ENCODE measurements at regions not wholly inside any gene's neighbourhood (a gene's known extent, or its start where the extent isn't known, plus 50 kb on each side); places are given as distances from the start of the nearest gene placed in this dataset.
A peak's percentile ranks its signal among the peaks of the same experiment; 100 is the strongest.

DNA sequence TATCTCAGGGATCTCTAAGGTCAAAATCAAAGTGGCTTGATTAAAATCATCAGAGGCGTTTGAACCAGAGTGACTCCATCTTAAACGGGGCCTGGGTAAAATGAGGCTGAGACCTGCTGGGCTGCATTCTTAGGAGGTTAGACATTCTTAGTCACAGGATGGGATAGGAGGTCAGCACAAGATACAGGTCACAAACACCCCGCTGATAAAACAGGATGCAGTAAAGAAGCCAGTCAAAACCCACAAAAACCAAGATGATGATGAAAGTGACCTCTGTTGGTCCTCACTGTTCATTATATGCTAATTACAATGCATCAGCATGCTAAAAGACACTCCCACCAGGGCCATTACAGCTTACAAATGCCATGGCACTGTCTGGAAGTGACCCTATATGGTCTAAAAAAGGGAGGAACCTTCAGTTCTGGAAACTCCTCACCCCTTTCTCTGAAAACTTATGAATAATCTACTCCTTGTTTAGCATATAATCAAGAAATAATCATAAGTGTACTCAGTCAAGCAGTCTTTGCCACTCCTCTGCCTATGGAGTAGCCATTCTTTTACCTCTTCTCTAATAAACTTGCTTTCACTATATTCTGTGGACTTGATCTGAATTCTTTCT, 143.3 kb upstream of the SLCO3A1 start:
- intact Hi-C loops (cut with micrococcal nuclease; ENCODE audit: unreplicated experiment), result no loop called here
- CTCF ChIA-PET, result no interaction called here
- Mint-ChIP-seq H3K27ac (ENCODE audit: unreplicated experiment) (no peak overlapping the region), H3K4me3 (ENCODE audit: low read depth, unreplicated experiment) (no peak overlapping the region), H3K9me3 (ENCODE audit: low read depth, unreplicated experiment) (no peaks in the 10 kb centered on the region), H3K4me1 (ENCODE audit: low read depth, unreplicated experiment) (no peaks in the 10 kb centered on the region), H3K27me3 (ENCODE audit: unreplicated experiment) (peaks cover 22% of the 10 kb centered on the region), H3K36me3 (ENCODE audit: insufficient read depth, unreplicated experiment) (no peaks in the 10 kb centered on the region)
- TF ChIP-seq CTCF (IDR thresholded peaks at IDR 0.05; ENCODE audit: unreplicated experiment), result no peak
- BruUV-seq (replicated peaks), result no TSS peak
- peak; percentile 24 for DNase-seq

DNA sequence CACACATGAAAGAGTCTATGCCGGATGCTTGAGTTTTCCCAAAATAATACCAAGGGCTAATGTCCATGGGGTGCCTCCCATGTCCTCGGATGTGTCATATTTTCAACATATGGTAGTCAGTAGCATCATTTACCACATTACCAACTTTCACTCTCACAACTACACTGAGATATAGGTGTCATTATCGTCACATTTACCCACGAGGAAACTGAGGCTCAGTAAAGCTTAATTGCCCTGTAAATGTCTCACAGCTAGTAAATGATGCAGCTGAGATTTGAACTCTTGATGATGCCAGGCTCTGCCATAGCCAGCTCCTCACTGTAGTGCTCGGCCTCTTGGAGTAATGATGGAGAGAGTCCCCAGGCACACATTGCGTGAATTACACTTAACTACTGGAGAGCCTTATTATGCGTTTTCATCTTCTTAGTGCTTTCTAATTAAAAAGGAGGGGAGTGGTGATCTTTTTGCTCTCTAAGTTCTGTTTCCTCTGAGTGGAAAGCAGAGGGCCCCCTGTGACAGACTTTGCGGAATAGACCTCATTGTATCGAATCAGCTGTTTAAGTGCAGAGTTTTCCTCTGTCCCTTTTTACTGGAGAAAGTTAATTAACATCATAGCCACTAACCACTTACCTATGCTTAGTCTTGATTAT, 142.0 kb upstream of the SLCO3A1 start:
- Mint-ChIP-seq H3K27ac (ENCODE audit: unreplicated experiment) (no peak overlapping the region), H3K4me3 (ENCODE audit: low read depth, unreplicated experiment) (no peak overlapping the region), H3K9me3 (ENCODE audit: low read depth, unreplicated experiment) (no peaks in the 10 kb centered on the region), H3K4me1 (ENCODE audit: low read depth, unreplicated experiment) (no peaks in the 10 kb centered on the region), H3K27me3 (ENCODE audit: unreplicated experiment) (peaks cover 29% of the 10 kb centered on the region), H3K36me3 (ENCODE audit: insufficient read depth, unreplicated experiment) (no peaks in the 10 kb centered on the region)
- no TSS peak for BruUV-seq (replicated peaks)
- TF ChIP-seq CTCF (IDR thresholded peaks at IDR 0.05; ENCODE audit: unreplicated experiment), result no peak
- CTCF ChIA-PET, result no interaction called here
- intact Hi-C loops (cut with micrococcal nuclease; ENCODE audit: unreplicated experiment), result no loop called here
- DNase-seq, result no peak

DNA sequence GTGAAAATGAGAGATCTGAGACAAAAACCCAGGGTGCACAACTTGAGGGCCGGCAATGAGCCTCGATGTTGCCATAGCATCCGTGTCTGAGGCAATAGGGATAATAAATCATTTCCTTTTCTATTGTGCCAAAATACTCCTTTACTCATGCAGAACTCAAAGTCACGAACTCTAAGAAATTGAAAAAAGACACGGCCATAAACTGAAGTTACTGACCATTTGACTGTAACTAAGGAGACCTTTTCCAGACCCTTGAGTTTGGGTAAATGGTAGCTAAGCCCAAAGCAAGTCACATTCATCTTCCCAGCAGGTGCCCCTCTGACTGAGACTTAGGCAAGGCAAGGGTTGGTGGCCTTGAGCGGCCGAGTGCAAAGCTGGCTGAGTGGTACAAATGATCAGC, 141.2 kb upstream of the SLCO3A1 start:
- no TSS peak for BruUV-seq (replicated peaks)

GRCh38 chr15:91716536-91716935, 137.0 kb upstream of the SLCO3A1 start:
- BruUV-seq (replicated peaks), result no TSS peak
- Mint-ChIP-seq H3K9me3 (ENCODE audit: low read depth, unreplicated experiment) (no peaks in the 10 kb centered on the region), H3K27ac (ENCODE audit: unreplicated experiment) (no peak overlapping the region), H3K36me3 (ENCODE audit: insufficient read depth, unreplicated experiment) (no peaks in the 10 kb centered on the region), H3K4me3 (ENCODE audit: low read depth, unreplicated experiment) (no peak overlapping the region), H3K27me3 (ENCODE audit: unreplicated experiment) (peaks cover 72% of the 10 kb centered on the region), H3K4me1 (ENCODE audit: low read depth, unreplicated experiment) (no peaks in the 10 kb centered on the region)
- intact Hi-C loops (cut with micrococcal nuclease; ENCODE audit: unreplicated experiment), result no loop called here
- CTCF ChIA-PET, result no interaction called here
- DNase-seq, result no peak
- TF ChIP-seq CTCF (IDR thresholded peaks at IDR 0.05; ENCODE audit: unreplicated experiment), result no peak

More for the DNA sequence above, 141.2 kb upstream of the SLCO3A1 start:
- TF ChIP-seq CTCF (IDR thresholded peaks at IDR 0.05; ENCODE audit: unreplicated experiment), result no peak
- CTCF ChIA-PET, result no interaction called here
- H3K36me3 Mint-ChIP-seq (ENCODE audit: insufficient read depth, unreplicated experiment), result no peaks in the 10 kb centered on the region
- H3K27me3 Mint-ChIP-seq (ENCODE audit: unreplicated experiment), result peaks cover 34% of the 10 kb centered on the region
- H3K4me3 Mint-ChIP-seq (ENCODE audit: low read depth, unreplicated experiment), result no peak overlapping the region
- H3K4me1 Mint-ChIP-seq (ENCODE audit: low read depth, unreplicated experiment), result no peaks in the 10 kb centered on the region
- no peaks in the 10 kb centered on the region for H3K9me3 Mint-ChIP-seq (ENCODE audit: low read depth, unreplicated experiment)
- H3K27ac Mint-ChIP-seq (ENCODE audit: unreplicated experiment), result no peak overlapping the region
- no peak for DNase-seq
- intact Hi-C loops (cut with micrococcal nuclease; ENCODE audit: unreplicated experiment), result no loop called here

Measured in Calu3 (cell line).